Coronary artery (tissue), 2 donors: ENCODE measurements at regions not wholly inside any gene's neighbourhood (a gene's known extent, or its start where the extent isn't known, plus 50 kb on each side); places are given as distances from the start of the nearest gene placed in this dataset.

Experiments used
- DNase-seq: peaks from one replicate; pipeline ENCODE4 v3.0.0-alpha.2; 2017; ENCODE audit warnings: low spot score
- H3K27ac ChIP-seq, 2 donors: fragments of 200-600 bp; sonication (generic); one replicate each; pipeline ENCODE4 v1.5.1; 2016 to 2019
- H3K4me3 ChIP-seq: fragments of 200-600 bp; sonication (generic); 2 replicates; pipeline ENCODE4 v1.5.1; 2016; ENCODE audit warnings: mild to moderate bottlenecking, moderate library complexity
- CTCF ChIP-seq: fragments of 200-600 bp; sonication (generic); IDR thresholded peaks from one replicate; pipeline ENCODE4 v1.5.1; 2019; ENCODE audit warnings: antibody characterized with exemption

DNA sequence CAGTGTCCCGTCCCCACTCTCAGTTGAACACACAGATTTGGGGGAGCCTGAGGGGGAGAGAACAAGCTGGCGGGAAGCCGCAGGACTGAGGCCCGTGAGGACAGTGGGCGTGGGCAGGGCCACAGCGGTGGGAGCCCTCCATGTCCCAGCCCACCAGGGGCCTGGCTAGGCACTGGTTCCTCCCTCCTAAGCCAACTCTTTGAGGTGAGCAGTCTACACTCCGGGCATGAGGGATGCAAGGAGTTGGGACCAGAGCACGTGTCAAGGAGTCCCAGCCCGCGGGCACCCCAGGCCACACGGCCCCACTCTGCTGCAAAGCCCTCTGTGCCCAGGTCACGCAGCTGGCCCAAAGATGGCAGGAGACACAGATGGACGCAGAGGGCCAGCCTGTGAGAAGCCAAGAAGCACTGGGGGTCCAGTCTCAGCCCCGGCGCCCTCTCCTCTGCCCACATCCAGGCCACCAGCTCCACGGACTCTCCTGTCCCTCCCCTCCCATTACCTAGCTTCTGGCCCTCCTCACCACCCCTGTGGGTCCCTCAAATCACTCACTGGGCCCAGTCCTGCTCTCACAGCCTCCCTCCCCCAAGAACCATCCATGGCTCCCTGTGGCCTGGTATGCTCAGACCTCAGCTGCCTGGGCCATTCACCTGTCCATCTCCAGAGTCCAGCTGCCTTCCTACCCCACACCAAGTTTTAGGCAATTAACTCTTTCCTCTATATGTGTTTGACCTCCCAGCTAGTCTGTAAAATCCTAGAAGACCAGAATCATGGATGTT lies 206.5 kb downstream of the RBFOX3 start:
- no peak overlapping the region for H3K27ac ChIP-seq
- no peak for DNase-seq
- TF ChIP-seq CTCF: no peak
- no peak overlapping the region for H3K4me3 ChIP-seq

DNA sequence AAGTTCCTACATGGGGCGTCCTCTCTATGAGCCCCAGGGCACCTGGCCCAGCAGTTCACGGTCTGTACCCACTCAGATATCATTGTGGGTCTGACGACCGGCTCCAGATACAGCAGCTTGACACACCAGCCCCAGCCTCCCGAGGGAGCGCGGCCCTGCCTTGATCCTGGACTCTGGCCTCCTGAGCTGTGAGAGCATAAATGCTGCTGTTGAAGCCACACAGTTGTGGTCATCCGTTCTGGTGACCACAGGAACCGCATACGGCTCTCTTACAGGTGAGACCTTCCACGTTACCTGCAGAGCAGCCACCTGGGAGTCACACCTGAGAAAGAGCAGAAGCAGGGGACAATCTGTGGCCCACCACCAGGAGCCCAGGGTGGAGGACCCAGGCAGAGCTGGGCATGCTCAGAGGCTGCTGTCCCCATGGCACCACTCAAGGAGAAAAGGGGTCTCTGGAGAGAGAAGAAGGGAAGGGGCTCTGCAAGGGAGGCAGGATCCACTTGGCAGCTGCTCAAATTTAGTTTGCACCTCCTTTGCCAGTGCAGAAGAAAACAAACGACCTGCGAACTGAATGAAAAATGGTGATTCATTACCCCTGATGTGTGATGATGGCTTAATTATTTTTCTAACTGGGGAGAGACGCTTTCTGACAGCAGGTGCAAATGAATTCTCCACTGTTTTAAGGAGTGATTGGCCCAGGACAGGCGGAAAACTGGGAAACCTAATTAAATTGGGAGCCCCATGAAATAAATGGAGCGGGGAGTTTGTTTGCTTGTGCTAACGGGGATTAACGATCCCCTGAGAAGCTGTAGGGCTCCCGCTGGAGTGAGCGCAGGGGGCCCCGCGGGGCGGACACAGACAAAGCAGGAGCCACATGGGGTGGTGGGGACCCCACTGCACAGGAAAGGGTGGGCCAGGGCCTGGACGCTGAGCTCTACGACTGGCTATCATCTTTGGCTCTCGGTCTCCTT lies 208.9 kb downstream of the RBFOX3 start:
- TF ChIP-seq CTCF: no peak
- no peak for DNase-seq
- Histone ChIP-seq H3K4me3 (no peak overlapping the region), H3K27ac (no peak overlapping the region)

DNA sequence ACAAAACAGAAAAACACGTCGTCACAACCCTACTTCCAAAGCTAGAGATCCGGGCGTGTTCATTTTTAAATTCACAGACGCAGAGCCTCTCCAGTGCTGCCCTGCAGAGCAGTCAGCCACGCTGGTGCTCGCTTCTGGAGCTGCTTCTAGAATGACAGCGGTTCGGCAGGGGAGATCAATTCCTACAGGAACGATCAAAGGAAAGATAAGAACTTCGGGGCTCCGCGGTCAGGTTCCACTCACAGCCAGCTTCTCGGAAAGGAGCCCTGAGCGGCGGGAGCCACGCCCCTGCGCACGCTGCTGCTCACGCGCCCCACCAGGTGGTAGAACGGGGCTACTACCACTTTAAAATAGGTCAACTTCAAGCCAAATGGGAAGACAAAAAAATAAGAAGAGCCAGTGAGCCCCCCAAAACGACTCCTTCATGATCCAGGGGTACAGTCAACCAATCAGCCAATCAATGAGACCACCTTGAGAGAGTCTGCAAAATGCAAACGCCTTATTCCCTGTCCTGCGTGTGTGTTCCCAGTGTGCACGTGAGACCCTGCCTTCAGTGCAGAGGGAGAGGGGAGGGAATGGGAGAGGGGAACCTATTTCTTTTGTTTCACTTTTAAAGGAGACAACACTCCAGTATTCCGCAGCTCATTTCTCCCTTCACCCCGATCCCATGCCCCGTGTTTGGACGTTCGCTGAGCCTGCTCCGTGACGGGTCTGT lies 209.7 kb downstream of the RBFOX3 start:
- Histone ChIP-seq H3K27ac (no peak overlapping the region), H3K4me3 (peak overlapping the region; percentile 57)
- TF ChIP-seq CTCF: peak; percentile 80
- DNase-seq: no peak

GRCh38 chr17:79399610-79400144 lies 211.2 kb downstream of the RBFOX3 start:
- no peak overlapping the region for H3K27ac ChIP-seq
- no peak for TF ChIP-seq CTCF
- no peak overlapping the region for H3K4me3 ChIP-seq
- DNase-seq: no peak

GRCh38 chr17:79398441-79398840 lies 212.4 kb downstream of the RBFOX3 start:
- Histone ChIP-seq H3K4me3 (no peak overlapping the region), H3K27ac (no peak overlapping the region)
- no peak for TF ChIP-seq CTCF
- no peak for DNase-seq

GRCh38 chr17:79396696-79397095 lies 214.2 kb downstream of the RBFOX3 start:
- no peak for TF ChIP-seq CTCF
- no peak for DNase-seq
- Histone ChIP-seq H3K4me3 (no peak overlapping the region), H3K27ac (no peak overlapping the region)
